ENCODE measurements at regions not wholly inside any gene's neighbourhood (a gene's known extent, or its start where the extent isn't known, plus 50 kb on each side); places are given as distances from the start of the nearest gene placed in this dataset.

DNA sequence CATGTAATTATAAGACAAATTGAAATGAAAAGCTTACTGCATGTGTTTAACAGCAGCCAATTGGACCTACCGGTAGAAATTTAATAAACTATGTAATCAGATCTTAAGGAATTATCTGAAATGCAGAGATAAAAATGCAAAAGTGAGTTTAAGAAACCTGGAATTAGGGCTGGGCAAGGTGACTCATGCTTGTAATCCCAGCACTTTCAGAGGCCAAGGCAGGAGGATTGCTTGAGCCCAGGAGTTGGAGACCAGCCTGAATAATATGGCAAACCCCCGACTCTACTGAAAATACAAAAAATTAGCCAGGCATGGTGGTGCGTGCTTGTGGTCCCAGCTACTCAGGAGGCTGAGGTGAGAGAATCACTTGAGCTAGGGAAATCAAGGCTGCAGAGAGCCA, 74.1 kb downstream of the HFE start:
- H3K36me3 Mint-ChIP-seq (ENCODE audit: low read depth) = no peaks in the 10 kb centered on the region
- no peak overlapping the region for H3K27ac Mint-ChIP-seq (ENCODE audit: unreplicated experiment)
- no peaks in the 10 kb centered on the region for H3K9me3 Mint-ChIP-seq (ENCODE audit: low read depth)
- no peaks in the 10 kb centered on the region for H3K27me3 Mint-ChIP-seq (ENCODE audit: low read depth)
- TF ChIP-seq, protein P1, sequence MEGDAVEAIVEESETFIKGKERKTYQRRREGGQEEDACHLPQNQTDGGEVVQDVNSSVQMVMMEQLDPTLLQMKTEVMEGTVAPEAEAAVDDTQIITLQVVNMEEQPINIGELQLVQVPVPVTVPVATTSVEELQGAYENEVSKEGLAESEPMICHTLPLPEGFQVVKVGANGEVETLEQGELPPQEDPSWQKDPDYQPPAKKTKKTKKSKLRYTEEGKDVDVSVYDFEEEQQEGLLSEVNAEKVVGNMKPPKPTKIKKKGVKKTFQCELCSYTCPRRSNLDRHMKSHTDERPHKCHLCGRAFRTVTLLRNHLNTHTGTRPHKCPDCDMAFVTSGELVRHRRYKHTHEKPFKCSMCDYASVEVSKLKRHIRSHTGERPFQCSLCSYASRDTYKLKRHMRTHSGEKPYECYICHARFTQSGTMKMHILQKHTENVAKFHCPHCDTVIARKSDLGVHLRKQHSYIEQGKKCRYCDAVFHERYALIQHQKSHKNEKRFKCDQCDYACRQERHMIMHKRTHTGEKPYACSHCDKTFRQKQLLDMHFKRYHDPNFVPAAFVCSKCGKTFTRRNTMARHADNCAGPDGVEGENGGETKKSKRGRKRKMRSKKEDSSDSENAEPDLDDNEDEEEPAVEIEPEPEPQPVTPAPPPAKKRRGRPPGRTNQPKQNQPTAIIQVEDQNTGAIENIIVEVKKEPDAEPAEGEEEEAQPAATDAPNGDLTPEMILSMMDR (IDR thresholded peaks at IDR 0.05) = no peak
- no peak for DNase-seq (ENCODE audit: low spot score)
- H3K4me1 Mint-ChIP-seq (ENCODE audit: low read depth) = peaks cover 27% of the 10 kb centered on the region
- H3K4me3 Mint-ChIP-seq (ENCODE audit: unreplicated experiment) = no peak overlapping the region

DNA sequence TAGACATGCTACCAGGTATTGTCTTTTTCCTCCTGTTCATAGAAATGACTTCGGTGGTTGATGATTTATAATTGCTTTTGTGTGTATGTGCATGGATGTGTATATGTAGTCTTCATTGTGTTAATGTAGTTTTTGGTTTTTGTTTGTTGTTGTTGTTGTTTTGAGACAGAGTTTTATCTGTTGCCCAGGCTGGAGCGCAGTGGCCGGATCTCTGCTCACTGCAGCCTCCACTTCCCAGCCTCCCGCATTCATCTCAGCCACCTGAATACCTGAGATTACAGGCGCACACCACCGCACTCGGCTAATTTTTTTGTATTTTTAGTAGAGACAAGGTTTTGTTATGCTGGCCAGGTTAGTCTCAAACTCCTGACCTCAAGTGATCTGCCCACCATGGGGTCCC, 75.2 kb downstream of the HFE start:
- Mint-ChIP-seq H3K27me3 (ENCODE audit: low read depth) (no peaks in the 10 kb centered on the region), H3K4me1 (ENCODE audit: low read depth) (peaks cover 18% of the 10 kb centered on the region), H3K4me3 (ENCODE audit: unreplicated experiment) (no peak overlapping the region), H3K36me3 (ENCODE audit: low read depth) (no peaks in the 10 kb centered on the region), H3K9me3 (ENCODE audit: low read depth) (no peaks in the 10 kb centered on the region), H3K27ac (ENCODE audit: unreplicated experiment) (no peak overlapping the region)
- TF ChIP-seq, protein P1 (IDR thresholded peaks at IDR 0.05) = no peak
- no peak for DNase-seq (ENCODE audit: low spot score)

- no peak for DNase-seq (ENCODE audit: low spot score)
- no peaks in the 10 kb centered on the region for H3K9me3 Mint-ChIP-seq (ENCODE audit: low read depth)
- no peaks in the 10 kb centered on the region for H3K27me3 Mint-ChIP-seq (ENCODE audit: low read depth)
- H3K4me1 Mint-ChIP-seq (ENCODE audit: low read depth) = peaks cover 14% of the 10 kb centered on the region
- H3K36me3 Mint-ChIP-seq (ENCODE audit: low read depth) = no peaks in the 10 kb centered on the region
- no peak overlapping the region for H3K27ac Mint-ChIP-seq (ENCODE audit: unreplicated experiment)
- H3K4me3 Mint-ChIP-seq (ENCODE audit: unreplicated experiment) = no peak overlapping the region
- TF ChIP-seq, protein P1 (IDR thresholded peaks at IDR 0.05) = no peak
These were observed 76.3 kb downstream of the HFE start for GRCh38 chr6:26163427-26164119.

GRCh38 chr6:26164120-26164505, 76.9 kb downstream of the HFE start:
- H3K4me3 Mint-ChIP-seq (ENCODE audit: unreplicated experiment) = no peak overlapping the region
- no peak overlapping the region for H3K27ac Mint-ChIP-seq (ENCODE audit: unreplicated experiment)
- peaks cover 14% of the 10 kb centered on the region for H3K4me1 Mint-ChIP-seq (ENCODE audit: low read depth)
- TF ChIP-seq, protein P1 (IDR thresholded peaks at IDR 0.05) = no peak
- no peaks in the 10 kb centered on the region for H3K36me3 Mint-ChIP-seq (ENCODE audit: low read depth)
- H3K9me3 Mint-ChIP-seq (ENCODE audit: low read depth) = no peaks in the 10 kb centered on the region
- DNase-seq (ENCODE audit: low spot score) = no peak
- H3K27me3 Mint-ChIP-seq (ENCODE audit: low read depth) = no peaks in the 10 kb centered on the region

GRCh38 chr6:26165261-26165790, 78.1 kb downstream of the HFE start:
- no peak overlapping the region for H3K4me3 Mint-ChIP-seq (ENCODE audit: unreplicated experiment)
- peaks cover 2% of the 10 kb centered on the region for H3K4me1 Mint-ChIP-seq (ENCODE audit: low read depth)
- no peaks in the 10 kb centered on the region for H3K36me3 Mint-ChIP-seq (ENCODE audit: low read depth)
- no peak overlapping the region for H3K27ac Mint-ChIP-seq (ENCODE audit: unreplicated experiment)
- no peaks in the 10 kb centered on the region for H3K27me3 Mint-ChIP-seq (ENCODE audit: low read depth)
- TF ChIP-seq, protein P1 (IDR thresholded peaks at IDR 0.05) = no peak
- H3K9me3 Mint-ChIP-seq (ENCODE audit: low read depth) = no peaks in the 10 kb centered on the region
- no peak for DNase-seq (ENCODE audit: low spot score)
